ENCODE measurements at regions not wholly inside any gene's neighbourhood (a gene's known extent, or its start where the extent isn't known, plus 50 kb on each side); places are given as distances from the start of the nearest gene placed in this dataset.
"Not testable (repeated sequence)": the region's sequence is repeated elsewhere in the genome, so short reads cannot be mapped to it uniquely, and the experiment has no call there.

DNA sequence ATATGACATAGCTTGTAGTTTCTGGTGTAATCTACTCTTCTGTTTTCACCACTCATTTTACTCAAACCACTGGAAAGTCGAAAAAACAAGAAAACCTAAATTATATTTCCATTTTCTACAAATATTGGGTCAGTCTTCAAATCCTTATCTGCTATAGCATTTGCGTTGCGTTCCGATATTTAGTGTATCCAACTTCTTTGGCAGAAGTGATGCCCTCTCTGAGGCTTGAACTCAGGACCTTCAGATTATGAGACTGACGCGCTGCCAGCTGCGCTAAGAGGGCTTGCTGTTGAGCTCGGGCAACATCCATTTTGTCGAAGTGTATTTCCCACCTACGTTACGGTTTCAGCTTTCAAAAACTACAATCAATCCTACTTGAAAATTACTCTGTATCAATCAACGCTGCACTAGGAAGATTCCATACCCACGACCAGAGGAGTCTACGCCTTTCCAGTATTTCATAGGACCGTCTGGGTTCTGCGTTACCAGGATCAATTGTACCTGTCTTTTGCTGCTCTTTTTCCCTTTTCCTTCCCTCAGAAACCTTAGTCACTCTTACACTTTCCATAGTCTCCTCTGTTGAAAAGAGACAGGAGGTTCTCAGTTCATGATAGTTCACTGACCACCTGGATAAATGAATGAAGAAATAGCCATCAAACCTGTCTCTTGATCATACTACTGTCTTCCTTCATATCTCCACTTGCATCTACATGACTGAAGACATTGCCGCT lies 140.5 kb upstream of the ZNF322 start:
- not testable (repeated sequence) for DNase-seq

DNA sequence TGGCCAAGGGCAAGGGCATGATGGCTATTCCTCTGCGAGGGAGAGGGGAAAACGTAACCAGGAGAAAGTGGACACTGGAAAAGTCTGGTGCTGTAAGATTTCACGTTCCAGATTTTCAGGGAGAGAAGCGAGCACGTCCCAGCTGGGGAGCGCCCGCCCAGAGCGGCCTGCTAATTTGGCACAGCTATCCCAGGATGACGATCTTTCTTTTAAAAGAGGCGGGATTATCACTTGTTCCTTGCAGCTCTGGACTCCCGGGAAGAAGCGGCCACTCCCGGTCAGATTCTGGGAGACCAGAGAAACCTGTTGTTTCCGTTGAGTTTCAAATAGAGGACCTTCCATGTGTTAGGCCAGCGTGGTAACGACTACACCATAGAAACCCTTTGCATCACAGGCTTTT lies 144.2 kb upstream of the ZNF322 start:
- not testable (repeated sequence) for DNase-seq

DNA sequence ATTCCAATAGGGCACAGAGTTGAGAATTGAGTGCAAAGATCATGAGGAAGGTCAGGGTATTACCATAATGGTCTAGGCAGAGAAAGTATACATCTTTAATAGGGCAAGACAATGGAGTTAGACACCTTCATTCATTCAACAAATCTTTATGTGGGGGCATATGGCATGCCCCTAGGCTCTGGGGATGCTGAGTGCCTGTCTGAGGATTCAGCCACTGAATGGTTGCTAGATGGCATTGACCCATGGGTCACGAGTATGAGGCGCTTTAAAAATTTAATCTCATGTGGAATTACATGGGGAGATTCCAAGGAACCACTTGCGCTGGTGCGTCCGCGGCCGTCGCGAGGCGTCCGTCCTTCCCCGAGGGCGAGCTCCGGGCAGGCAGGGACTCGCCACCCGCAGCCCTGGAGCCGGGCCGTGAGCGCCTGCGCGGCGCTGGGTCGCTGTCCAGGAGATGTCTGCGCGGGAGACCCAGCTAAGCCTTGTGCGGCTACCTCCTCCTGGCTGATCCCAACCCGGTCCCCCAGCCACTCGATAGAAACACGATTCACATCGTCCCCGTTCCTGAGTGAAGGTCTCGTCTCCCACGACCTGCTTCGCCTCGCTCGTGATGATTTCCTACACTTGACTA lies 152.1 kb upstream of the ZNF322 start:
- not testable (repeated sequence) for DNase-seq

DNA sequence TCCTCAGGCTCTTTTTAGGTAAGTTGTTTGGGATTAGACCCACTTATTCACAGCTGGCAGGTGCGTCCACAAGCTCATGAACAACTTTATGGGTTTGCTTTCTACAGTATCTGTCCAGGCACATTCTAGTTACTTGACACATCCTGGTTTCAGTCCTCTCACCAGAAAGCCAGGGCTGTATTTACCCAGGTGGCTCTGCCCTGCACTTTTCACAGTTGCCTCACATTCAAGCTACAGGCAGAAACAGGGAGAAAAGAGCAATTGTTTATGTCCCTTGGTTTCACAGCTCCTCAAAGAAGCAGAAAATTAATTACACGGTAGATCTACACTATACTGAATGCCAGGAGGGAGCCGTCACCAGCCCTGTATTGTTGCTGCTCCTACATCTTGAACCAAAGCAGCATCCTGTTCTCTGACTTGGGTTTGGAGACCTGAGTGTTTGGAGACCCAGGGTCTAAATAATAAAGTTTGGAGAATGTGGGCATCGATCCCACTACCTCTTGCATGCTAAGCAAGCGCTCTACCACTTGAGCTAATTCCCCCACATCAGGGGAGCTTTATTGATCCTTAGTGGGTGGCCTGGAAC lies 159.2 kb upstream of the ZNF322 start:
- DNase-seq, result not testable (repeated sequence)

DNA sequence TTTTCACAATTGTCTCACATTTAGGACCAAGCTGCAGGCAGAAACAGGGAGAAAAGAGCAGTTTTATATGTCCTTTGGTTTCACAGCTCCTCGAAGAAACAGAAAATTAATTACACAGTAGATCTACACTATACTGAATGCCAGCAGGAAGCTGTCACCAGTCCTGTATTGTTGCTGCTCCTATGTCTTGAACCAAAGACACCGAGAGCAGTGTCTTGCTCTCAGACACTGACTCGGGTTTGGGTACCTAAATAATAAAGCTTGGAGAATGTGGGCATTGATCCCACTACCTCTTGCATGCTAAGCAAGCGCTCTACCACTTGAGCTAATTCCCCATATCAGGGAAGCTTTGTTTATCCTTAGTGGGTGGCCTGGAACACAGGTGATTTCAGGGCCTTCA lies 168.4 kb upstream of the ZNF322 start:
- not testable (repeated sequence) for DNase-seq

DNA sequence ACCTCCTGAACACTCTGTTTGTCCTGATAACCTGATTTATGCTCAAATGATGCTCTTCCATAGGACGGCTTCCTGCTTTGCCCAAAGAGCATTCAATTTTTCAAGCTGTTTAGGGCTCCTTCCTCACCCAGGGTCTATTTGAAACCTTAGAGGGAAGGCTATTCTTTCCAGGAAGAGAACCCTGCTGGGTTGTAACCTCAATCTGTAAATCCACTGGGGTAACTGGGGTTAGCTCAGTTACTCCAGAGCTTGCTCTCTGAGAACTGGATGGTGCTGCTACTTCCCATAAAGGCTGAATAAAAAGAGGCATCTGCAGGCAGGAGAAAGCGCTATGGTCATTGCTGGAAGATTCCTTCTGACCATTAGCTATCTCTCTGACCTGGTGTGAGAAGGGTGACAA lies 169.9 kb upstream of the ZNF322 start:
- DNase-seq, result not testable (repeated sequence)

DNA sequence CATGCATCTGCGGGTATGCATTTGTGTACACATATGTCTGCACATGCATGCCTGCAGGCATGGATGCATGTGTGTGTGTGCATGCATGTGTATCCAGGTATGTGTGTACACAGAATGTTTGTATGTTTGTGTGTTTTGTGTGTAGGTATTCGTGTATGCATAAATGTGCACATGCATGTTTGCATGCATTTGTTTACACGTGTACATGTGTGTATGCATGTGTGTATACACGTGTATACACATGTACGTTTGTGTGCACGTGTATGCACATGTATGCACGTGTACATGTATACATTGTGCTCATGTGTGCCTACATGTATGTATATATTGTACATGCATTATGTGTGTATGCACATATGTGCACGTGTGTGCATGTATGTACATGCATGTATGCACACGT lies 171.4 kb upstream of the ZNF322 start:
- DNase-seq, result not testable (repeated sequence)

DNA sequence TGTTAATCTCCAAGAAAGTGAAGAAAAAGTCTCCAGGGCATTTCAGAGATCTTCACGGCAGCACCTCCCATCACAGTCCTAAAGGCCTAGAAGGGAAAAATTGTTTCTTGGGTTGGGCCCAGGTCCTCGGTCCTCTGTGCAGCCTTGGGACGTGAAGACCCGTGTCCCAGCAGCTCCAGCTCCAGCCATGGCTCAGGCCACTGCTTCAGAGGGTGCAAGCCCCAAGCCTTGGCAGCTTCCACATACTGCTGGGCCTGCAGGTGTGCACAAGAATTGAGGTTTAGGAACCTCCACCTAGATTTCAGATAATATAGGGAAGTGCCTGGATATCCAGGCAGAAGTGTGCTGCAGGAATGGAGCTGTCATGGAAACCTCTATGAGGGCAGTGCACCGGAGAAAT lies 176.2 kb upstream of the ZNF322 start:
- DNase-seq, result not testable (repeated sequence)

DNA sequence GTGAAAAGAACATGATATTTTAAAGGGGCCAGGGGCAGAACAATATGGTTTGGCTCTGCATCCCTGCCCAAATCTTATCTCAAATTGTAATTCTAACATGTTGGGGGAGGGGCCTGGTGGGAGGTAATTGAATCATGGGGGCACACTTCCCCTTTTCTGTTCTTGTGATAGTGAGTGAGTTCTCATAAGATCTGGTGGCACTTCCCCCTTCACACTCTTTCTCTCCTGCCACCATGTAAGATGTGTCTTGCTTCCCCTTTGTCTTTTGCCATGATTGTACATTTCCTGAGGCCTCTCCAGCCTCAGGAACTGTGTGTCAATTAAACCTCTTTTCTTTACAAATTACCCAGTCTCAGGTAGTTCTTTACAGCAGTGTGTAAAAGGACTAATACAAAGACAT lies 177.1 kb upstream of the ZNF322 start:
- DNase-seq, result not testable (repeated sequence)

DNA sequence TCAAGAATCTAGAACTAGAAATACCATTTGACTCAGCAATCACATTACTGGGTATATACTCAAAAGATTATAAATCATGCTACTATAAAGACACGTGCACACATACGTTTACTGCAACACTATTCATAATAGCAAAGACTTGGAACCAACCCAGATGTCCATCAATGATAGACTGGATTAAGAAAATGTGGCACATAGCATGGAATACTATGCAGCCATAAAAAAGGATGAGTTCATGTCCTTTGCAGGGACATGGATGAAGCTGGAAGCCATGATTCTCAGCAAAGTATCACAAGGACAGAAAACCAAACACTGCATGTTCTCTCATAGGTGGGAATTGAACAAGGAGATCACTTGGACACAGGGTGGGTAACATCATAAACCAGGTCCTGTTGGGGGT lies 185.3 kb upstream of the ZNF322 start:
- not testable (repeated sequence) for DNase-seq

DNA sequence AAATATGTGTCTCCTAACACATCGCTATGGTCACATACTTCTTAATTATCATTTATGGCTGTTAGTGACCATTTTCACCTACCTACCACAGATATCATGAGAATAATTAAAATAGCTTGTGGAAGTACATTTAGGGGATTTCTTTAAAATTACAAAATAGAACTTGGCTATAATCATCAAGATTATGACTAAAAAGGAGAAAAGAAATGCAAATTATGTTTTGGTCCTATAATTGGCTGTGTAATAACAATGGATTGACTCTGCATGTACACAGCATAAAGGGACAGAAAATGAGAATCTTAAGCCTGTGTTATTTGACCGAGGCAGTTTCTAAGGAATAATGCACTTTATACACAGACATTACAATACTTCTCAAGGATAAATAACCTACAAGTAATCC lies 197.7 kb upstream of the ZNF322 start:
- not testable (repeated sequence) for DNase-seq

DNA sequence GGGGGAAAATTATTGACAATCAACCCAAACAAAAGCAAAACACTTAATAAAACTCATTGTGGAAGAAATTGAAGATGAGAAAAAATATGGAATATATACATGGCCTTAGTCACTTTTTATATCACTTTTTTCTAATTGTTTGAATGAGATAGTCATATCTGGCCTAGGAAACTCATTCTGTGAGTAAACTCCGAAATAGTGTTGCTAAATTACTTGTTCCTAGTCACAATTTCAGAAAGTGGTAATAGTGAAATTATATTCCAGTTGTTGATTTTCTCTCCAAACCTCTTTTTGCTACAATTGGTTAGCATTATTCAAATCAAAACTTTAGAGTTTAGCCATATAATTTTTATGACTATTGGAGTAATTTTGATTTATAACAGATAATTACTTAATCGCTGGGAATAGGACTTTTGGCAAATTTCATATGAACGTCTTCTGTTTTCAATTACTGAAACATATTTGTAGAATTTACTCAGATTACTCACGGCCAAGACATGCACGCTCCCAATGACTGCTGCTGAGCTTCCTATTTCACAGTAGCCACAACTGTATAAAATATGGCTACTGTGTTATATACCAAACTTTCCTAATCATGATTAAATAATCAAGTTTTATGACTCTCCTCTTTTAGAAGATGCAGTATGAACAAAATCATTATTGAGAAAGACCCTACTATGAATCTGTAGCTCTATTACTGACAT lies 199.7 kb upstream of the ZNF322 start:
- DNase-seq, result not testable (repeated sequence)

DNA sequence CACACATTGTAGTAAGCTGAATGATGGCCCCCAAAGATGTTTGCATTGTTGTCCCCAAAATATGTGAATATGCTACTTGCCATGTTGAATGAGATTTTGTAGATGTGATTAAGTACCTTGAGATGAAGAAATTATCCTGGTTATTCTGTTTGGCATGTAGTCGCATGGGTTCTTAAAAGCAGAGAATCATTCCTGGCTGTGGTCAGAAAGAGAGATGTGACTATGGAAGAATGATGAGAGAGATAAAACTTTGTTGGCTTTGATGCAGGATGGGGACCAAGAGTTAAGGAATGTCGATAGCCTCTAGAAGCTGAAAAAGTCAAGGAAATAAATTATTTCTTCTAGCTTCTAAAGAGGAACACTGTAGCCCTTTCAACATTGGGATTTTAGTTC lies 200.2 kb upstream of the ZNF322 start:
- DNase-seq, result not testable (repeated sequence)

DNA sequence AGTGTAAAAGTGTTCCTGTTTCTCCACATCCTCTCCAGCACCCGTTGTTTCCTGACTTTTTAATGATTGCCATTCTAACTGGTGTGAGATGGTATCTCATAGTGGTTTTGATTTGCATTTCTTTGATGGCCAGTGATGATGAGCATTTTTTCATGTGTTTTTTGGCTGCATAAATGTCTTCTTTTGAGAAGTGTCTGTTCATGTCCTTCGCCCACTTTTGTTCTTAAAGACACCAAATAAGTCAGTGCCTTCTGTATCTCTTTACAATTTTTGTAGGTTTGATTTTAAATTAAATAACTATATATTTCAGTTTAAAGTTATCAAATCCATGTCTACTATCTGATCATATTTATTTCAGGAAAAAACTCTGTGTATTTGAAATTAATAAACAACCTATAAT lies 202.4 kb upstream of the ZNF322 start:
- DNase-seq, result not testable (repeated sequence)

DNA sequence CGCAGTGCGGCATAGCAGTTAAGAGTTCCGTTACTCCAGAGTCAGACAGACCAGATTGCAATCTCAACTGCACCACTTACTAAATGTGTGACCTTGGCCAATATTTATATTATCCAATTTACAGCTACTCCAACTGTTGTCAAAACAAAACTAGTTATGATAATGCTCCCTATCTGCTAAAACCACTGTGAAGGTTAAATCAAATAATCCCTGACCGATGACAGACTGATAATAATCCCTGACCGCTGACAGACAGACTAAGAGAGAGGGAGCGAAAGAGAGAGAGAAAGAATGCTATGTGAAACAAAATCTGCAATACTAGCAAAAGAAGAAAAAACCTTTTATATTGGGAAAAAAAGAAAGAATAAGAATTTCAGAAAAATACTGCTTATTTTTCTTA lies 204.1 kb upstream of the ZNF322 start:
- DNase-seq, result not testable (repeated sequence)

DNA sequence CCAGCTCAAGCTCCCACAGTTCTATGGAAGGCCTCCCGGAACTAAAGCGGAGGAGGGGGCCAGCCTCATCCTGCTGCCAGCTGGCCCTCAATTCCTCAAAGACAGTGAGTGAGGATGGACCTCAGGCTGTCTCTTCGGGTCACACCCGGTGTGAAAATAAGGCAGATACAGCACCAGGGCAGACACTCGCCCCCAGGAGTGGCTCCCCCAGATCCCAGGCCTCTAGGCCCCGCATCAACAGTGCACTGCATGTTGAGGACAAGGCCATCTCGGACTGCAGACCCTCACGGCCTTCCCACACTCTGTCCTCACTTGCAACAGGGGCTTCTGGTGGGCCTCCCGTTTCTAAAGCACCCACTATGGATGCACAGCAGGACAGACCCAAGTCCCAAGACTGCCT lies 239.2 kb upstream of the ZNF322 start:
- not testable (repeated sequence) for DNase-seq

DNA sequence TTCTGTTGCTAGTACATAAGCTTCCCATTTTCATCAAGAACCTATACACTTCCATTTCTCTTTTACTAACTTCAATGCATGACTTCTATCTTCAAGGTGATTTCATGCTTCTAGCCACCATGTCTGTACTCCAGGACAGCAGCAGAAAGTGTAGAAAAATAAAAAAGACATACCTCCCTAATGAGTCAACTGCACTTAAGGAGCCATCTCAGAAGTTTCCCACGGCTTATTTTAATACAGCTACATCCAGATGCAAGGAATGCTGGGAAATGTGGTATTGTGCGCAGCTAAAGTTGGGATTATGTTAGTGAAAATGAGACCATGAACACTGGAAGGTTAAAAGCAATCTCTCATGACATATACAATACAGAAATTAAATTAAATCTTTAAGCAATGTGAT lies 264.7 kb upstream of the ZNF322 start:
- not testable (repeated sequence) for DNase-seq

DNA sequence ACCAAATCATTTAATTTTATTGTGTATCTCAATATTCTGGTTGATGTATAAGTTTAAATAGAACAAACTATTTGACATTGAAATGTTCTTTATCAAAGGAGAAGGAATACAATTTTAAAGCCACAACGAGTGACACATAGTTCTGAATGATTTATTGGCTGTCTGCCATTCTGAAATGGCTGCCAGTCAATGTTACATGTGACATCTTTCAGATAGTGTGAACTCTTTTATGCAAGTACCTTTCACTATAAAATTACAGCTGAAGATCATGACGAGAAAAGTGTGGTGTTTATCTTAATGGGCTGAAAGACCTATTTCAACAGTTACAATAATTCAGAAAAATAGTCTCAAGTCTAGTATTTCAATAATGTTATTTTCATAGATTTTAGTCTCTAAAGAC lies 268.6 kb upstream of the ZNF322 start:
- not testable (repeated sequence) for DNase-seq

DNA sequence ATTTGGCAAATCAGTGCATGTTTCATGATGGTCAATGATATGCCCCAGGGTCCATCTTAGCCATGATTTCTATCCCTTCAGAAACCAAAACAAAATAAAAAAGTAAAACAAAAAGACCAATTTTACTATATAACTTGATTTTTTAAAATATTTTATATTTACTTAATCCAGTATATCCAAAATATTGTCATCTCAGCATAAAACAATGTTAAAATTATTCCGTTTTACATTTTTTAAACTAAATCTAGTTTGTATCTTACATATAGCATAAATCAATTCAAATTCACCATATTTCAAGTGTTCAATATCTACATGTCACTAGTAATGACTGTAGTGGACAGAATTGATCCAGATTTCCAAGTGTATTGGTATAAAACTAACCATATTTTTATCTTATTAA lies 277.7 kb upstream of the ZNF322 start:
- DNase-seq, result not testable (repeated sequence)

DNA sequence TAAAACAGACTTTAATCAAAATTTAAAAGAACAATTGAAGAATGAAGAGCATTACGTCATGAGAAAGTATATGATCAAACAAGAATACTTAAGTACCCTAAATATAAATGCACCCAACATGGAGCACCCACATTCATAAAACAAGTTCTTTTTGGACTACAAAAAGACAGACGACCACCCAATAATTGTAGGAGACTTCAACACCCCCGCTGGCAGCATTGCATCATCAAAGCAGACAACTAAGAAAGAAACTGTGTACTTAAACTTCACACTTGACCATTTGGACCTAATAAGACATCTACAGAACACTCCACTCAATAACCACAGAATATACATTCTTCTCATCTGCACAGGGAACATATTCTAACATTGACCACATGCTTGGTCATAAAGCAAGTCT lies 291.7 kb upstream of the ZNF322 start:
- not testable (repeated sequence) for DNase-seq

DNA sequence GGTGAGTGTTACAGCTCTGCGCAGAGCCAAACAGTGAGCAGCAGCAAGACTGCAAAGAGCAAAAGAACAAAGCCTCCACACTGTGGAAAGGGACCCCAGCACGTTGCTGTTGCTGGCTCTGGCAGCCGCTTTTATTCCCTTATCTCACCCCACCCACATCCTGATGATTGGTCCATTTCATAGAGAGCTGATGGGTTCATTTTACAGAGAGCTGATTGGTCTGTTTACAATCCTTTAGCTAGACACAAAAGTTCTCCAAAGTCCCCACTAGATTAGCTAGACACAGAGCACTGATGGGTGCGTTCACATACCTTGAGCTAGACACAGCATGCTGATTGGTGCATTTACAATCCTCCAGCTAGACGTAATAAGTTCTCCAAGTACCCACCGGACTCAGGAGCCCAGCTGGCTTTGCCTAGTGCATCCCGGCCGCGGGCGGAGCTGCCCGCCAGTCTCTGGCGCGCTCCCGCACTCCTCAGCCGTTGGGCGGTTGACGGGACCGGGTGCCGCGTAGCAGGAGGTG lies 291.4 kb upstream of the PRSS16 start:
- DNase-seq, result peak; percentile 14 to 49 (median 29)

DNA sequence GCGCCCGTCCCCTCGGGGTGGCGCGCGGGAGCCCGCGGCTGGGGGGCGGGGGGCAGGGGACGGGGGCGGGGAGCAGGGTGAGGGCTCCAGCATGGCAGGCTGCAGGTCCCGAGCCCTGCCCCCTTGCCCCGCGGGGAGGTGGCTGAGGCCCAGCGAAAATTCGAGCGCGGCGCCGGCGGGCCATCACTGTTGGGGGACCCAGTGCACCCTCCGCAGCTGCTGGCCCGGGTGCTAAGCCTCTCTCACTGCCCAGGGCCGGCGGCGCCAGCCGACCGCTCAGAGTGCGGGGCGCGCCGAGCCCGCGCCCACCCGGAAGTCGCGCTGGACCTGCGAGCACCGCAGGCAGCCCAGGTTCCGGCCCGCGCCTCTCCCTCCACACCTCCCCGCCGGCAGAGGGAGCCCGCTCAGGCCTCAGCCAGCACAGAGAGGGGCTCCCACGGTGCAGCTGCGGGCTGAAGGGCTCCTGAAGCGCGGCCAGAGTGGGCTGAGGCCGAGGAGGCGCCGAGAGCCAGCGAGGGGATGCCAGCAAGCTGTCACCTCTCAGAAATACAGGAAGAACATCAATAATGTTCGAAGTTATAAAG lies 290.8 kb upstream of the PRSS16 start:
- peak; percentile 64 to 84 (median 65) for DNase-seq

All from suppressor macrophage treated with lipopolysaccharide for 1 hour (primary cell).